Panc1 (cell line): ENCODE measurements at regions not wholly inside any gene's neighbourhood (a gene's known extent, or its start where the extent isn't known, plus 50 kb on each side); places are given as distances from the start of the nearest gene placed in this dataset.

Experiments
- POLR2AphosphoS5 ChIP-seq: IDR thresholded peaks from 2 replicates; pipeline ENCODE4 v1.6.1; 2012; ENCODE audit warnings: mild to moderate bottlenecking, low read depth, low read length, moderate library complexity
- SIN3A ChIP-seq: IDR thresholded peaks from 2 replicates; pipeline ENCODE4 v1.6.1; 2012; ENCODE audit warnings: low read depth, mild to moderate bottlenecking, low read length, moderate library complexity, borderline replicate concordance; ENCODE audit not compliant: insufficient read depth
- TCF7L2 ChIP-seq: IDR thresholded peaks from 2 replicates; pipeline ENCODE4 v1.6.1; 2011; ENCODE audit warnings: mild to moderate bottlenecking, low read depth, low read length, inconsistent platforms
- TF ChIP-seq, protein P1 (sequence below): fragments of 450-650 bp; IDR thresholded peaks from 2 replicates; pipeline ENCODE4 v1.5.1; 2017; ENCODE audit warnings: mild to moderate bottlenecking
- TF ChIP-seq, protein P2 (sequence below), 2 experiments: IDR thresholded peaks; 2 replicates each; pipeline ENCODE4 v1.6.1; 2011 to 2012; ENCODE audit warnings: low read depth in 2 of 2, control low read depth in 1 of 2, low read length in 1 of 2, mild to moderate bottlenecking in 1 of 2, moderate library complexity in 1 of 2; ENCODE audit not compliant: insufficient read depth in 1 of 2

DNA sequence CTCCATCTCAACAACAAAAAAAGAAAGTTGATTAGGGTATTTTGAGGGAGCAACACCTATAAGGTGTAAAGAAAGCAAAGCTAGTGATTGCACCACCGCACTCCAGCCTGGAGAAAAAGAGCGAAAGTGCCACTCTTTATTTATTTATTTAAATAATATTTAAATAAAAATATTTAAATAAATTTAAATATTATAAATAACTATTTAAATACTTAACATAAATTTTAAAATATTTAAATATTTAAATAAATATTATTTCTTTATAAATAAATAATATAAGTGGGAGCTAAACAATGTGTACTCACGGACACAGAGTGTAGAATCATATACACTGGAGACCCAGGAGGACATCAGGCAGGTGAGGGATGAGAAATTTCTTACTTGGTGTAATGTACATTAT is 64.4 kb upstream of the TRIO start:
- TF ChIP-seq, protein P1, sequence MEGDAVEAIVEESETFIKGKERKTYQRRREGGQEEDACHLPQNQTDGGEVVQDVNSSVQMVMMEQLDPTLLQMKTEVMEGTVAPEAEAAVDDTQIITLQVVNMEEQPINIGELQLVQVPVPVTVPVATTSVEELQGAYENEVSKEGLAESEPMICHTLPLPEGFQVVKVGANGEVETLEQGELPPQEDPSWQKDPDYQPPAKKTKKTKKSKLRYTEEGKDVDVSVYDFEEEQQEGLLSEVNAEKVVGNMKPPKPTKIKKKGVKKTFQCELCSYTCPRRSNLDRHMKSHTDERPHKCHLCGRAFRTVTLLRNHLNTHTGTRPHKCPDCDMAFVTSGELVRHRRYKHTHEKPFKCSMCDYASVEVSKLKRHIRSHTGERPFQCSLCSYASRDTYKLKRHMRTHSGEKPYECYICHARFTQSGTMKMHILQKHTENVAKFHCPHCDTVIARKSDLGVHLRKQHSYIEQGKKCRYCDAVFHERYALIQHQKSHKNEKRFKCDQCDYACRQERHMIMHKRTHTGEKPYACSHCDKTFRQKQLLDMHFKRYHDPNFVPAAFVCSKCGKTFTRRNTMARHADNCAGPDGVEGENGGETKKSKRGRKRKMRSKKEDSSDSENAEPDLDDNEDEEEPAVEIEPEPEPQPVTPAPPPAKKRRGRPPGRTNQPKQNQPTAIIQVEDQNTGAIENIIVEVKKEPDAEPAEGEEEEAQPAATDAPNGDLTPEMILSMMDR = no peak
- no peak for TF ChIP-seq POLR2AphosphoS5
- no peak for TF ChIP-seq TCF7L2
- TF ChIP-seq, protein P2, sequence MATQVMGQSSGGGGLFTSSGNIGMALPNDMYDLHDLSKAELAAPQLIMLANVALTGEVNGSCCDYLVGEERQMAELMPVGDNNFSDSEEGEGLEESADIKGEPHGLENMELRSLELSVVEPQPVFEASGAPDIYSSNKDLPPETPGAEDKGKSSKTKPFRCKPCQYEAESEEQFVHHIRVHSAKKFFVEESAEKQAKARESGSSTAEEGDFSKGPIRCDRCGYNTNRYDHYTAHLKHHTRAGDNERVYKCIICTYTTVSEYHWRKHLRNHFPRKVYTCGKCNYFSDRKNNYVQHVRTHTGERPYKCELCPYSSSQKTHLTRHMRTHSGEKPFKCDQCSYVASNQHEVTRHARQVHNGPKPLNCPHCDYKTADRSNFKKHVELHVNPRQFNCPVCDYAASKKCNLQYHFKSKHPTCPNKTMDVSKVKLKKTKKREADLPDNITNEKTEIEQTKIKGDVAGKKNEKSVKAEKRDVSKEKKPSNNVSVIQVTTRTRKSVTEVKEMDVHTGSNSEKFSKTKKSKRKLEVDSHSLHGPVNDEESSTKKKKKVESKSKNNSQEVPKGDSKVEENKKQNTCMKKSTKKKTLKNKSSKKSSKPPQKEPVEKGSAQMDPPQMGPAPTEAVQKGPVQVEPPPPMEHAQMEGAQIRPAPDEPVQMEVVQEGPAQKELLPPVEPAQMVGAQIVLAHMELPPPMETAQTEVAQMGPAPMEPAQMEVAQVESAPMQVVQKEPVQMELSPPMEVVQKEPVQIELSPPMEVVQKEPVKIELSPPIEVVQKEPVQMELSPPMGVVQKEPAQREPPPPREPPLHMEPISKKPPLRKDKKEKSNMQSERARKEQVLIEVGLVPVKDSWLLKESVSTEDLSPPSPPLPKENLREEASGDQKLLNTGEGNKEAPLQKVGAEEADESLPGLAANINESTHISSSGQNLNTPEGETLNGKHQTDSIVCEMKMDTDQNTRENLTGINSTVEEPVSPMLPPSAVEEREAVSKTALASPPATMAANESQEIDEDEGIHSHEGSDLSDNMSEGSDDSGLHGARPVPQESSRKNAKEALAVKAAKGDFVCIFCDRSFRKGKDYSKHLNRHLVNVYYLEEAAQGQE (IDR thresholded peaks at IDR 0.05; ENCODE audit: insufficient read depth in 1 of 2, low read depth in 2 of 2, low read length in 1 of 2) = no peak
- TF ChIP-seq SIN3A = no peak
